Upper lobe of right lung (tissue), 1 donor: ENCODE measurements at regions not wholly inside any gene's neighbourhood (a gene's known extent, or its start where the extent isn't known, plus 50 kb on each side); places are given as distances from the start of the nearest gene placed in this dataset.

Experiments
- ATAC-seq: fragments of 200-7000 bp; cut with Tn5 transposase; one replicate; pipeline ENCODE4 v1.9.1; 2020; ENCODE audit warnings: mild to moderate bottlenecking, moderate library complexity
- DNase-seq: peaks from one replicate; pipeline ENCODE4 v3.0.0-alpha.2; 2020
- H3K27ac ChIP-seq: fragments of 200-600 bp; one replicate; pipeline ENCODE4 v1.8.0; 2022
- H3K27me3 ChIP-seq: fragments of 200-600 bp; one replicate; pipeline ENCODE4 v1.8.0; 2022; ENCODE audit warnings: mild to moderate bottlenecking
- H3K36me3 ChIP-seq: fragments of 200-600 bp; one replicate; pipeline ENCODE4 v1.8.0; 2022
- H3K4me1 ChIP-seq: fragments of 200-600 bp; one replicate; pipeline ENCODE4 v1.8.0; 2022
- H3K4me3 ChIP-seq: fragments of 200-600 bp; one replicate; pipeline ENCODE4 v1.8.0; 2022; ENCODE audit warnings: mild to moderate bottlenecking
- H3K9me3 ChIP-seq: fragments of 200-600 bp; one replicate; pipeline ENCODE4 v1.8.0; 2022
- intact Hi-C: fragments of 100-400 bp; cut with DNase I; formaldehyde crosslinking; loops from one replicate; pipeline ENCODE4 v1.11.0; 2022
- TF ChIP-seq, protein P1 (sequence below): fragments of 200-600 bp; IDR thresholded peaks from one replicate; pipeline ENCODE4 v1.8.0; 2022; ENCODE audit warnings: antibody characterized with exemption
- donor health status: DM: no; HTN: yes; CAD: no; lungs with severe emphysema.

DNA sequence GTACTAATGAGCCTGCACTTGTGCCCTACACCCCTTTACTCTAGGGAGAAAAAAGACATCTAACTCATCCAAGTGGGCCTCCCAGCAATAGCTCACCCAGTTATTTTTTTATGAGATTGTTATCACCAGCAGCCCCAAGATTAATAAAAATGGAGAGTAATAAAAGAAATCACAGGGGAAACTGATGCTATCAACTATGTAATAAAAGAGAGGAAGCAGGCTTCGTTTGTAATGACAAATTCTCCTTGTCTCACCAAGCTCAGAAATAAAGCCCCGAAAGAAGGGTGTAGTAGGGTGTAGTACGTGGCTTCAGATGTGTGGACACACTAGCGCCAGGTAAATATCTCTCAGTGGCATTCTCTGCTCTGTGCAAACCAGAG is 204.9 kb downstream of the USP12 start:
- no peak for ATAC-seq
- Histone ChIP-seq H3K4me3 (no peak overlapping the region), H3K27me3 (no peaks in the 10 kb centered on the region), H3K27ac (no peak overlapping the region), H3K9me3 (no peaks in the 10 kb centered on the region), H3K36me3 (no peaks in the 10 kb centered on the region), H3K4me1 (peaks cover 20% of the 10 kb centered on the region)
- DNase-seq, result no peak
- TF ChIP-seq, protein P1, sequence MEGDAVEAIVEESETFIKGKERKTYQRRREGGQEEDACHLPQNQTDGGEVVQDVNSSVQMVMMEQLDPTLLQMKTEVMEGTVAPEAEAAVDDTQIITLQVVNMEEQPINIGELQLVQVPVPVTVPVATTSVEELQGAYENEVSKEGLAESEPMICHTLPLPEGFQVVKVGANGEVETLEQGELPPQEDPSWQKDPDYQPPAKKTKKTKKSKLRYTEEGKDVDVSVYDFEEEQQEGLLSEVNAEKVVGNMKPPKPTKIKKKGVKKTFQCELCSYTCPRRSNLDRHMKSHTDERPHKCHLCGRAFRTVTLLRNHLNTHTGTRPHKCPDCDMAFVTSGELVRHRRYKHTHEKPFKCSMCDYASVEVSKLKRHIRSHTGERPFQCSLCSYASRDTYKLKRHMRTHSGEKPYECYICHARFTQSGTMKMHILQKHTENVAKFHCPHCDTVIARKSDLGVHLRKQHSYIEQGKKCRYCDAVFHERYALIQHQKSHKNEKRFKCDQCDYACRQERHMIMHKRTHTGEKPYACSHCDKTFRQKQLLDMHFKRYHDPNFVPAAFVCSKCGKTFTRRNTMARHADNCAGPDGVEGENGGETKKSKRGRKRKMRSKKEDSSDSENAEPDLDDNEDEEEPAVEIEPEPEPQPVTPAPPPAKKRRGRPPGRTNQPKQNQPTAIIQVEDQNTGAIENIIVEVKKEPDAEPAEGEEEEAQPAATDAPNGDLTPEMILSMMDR, result no peak
- intact Hi-C loops, result no loop called here

DNA sequence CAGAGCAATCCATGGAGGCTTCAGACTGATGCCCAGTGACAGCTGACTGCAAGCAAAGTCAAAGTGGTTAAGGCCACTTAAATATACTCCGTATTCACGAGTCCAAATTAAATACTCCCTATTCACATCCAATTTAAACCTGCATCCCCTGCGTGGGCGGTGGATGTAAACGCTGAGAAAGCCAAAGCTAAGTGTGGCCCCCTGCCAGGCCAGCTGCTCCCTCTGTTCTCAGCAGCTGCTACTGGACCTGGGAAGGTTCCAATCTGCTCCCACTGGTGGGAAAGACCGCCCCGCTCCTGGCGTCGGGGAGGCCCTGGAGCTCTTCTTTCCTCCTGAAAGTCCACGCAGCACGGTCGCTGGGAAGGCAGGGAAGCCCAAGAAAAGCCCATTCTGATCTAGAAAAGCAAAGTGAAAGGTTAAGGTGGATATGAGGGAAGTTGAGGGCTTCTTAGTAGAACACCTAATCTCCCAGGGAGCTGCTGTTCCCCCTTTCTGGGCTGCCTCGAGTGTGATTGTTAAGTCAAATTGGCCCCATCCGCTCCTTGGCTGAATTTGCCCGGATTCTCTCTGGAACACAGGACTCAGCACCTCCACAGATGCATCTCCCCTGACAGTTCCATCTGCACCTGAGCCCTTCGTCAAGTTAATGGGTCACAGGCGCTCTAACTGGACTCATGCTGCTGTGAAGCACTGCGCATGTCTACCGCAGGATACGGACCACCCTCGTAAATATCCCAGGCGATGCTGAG is 205.5 kb downstream of the USP12 start:
- intact Hi-C loops, result no loop called here
- Histone ChIP-seq H3K4me1 (peaks cover 20% of the 10 kb centered on the region), H3K27ac (no peak overlapping the region), H3K4me3 (no peak overlapping the region), H3K36me3 (no peaks in the 10 kb centered on the region), H3K9me3 (no peaks in the 10 kb centered on the region), H3K27me3 (no peaks in the 10 kb centered on the region)
- TF ChIP-seq, protein P1, result no peak
- DNase-seq, result no peak
- no peak for ATAC-seq

DNA sequence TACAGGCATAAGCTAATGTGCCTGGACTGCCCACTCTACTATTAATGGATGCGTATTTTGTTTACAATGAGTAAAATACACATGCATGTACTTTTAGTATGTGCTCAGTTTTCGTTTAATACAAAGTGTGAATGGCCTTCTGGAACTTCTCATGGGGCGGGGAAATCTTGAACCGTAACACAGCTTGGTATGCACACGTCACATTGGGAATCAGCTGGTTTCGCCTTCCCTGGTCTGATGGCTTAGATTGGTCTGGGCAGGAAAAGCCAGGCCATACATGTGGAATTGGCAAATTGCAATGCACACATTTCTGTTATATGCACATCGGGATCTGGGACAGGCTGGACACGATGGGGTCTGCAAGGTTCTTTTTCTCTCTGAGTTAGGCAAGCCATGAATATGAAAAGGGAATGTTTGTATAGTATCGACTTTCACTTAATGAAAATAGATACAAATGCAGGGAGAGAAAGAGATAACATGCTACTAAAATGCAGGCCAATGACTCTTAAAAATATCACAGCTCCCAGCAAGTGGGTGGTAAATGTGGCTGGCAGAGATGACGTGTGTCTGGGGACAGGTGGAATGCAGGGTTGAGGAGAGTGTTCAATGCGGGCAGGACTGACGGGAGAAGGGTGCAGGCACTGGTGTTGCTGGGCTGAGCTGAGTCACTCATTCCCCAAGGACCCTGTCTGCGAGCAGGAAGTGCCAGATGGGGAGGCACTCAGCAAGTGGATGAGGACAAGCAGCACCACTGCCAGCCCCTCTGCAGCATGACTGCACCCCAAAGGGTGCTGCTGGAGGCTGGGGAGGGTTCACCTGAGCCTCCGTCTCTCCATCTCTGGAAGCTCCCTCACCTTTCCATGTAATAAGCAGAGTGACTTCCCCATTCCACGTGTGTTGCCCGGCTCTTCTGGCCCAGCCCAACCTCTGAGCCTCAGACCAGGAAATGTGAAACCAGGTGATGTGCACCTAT is 204.0 kb upstream of the GPR12 start:
- H3K4me3 ChIP-seq, result no peak overlapping the region
- intact Hi-C loops, result no loop called here
- no peak for DNase-seq
- no peaks in the 10 kb centered on the region for H3K27me3 ChIP-seq
- H3K36me3 ChIP-seq, result no peaks in the 10 kb centered on the region
- TF ChIP-seq, protein P1, result no peak
- no peaks in the 10 kb centered on the region for H3K9me3 ChIP-seq
- peak; percentile 54 for ATAC-seq
- H3K27ac ChIP-seq, result peak overlapping the region; percentile 3
- peaks cover 20% of the 10 kb centered on the region for H3K4me1 ChIP-seq

DNA sequence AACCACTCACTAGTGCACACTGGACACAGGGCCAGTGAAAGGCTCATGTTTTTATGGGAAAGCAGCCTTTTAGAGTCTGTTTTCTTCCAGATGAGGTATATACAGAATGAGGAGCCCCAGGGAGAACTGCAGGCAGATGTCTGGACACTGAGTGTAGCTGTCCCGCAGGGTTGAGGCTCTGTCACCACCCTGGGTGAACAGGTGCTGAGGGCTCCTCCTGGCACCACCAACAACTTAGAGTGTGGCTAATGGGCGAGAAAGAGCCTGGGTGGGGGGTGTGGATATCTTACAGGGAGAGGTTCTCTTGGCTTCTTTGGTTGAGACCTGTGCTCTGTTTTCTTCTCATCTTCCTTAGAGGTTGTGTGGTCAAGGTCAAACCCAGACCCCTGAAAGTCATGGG is 202.1 kb upstream of the GPR12 start:
- DNase-seq, result no peak
- H3K27ac ChIP-seq, result peak overlapping the region; percentile 71
- H3K36me3 ChIP-seq, result no peaks in the 10 kb centered on the region
- no peaks in the 10 kb centered on the region for H3K9me3 ChIP-seq
- TF ChIP-seq, protein P1, result no peak
- no peaks in the 10 kb centered on the region for H3K27me3 ChIP-seq
- no peak for ATAC-seq
- peaks cover 20% of the 10 kb centered on the region for H3K4me1 ChIP-seq
- intact Hi-C loops, result no loop called here
- H3K4me3 ChIP-seq, result no peak overlapping the region

DNA sequence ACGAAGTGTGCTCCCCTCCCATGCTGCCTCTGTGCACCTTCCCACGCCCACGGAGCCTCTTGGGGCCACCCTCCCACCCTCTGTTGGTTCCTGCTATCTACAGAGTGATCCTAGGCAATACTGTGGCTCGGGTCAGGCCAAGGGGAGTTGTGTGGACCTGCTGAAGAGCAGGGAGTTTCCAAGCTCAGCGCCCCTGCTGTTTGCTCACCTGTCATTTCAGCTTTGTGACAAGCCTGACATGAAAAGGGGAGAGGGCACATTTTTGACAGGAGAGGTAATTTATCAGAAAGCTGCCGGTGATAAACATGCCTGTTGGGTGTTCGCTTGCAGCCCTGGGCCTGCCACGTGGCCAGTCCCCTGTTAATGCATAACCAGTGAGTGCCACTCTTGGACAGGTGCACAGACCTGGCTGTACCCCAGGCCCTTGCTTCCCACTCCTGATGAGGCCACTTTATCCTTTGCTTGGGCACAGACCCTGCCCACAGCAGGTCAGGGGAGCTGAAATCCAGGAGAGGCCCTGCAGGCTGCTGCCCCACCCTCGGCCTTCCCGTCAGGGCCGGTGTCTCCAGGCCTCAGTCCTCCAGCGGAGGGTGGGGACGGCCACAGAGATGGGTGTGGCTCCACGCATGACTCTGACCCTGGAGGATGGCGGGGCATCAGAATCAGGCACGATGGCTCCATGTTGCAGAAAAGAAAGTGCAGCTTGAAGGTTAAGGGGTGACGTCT is 201.5 kb upstream of the GPR12 start:
- ATAC-seq (peak; percentile 88), DNase-seq (peak; percentile 88)
- H3K4me1 ChIP-seq, result peaks cover 17% of the 10 kb centered on the region
- no peaks in the 10 kb centered on the region for H3K27me3 ChIP-seq
- H3K9me3 ChIP-seq, result no peaks in the 10 kb centered on the region
- H3K36me3 ChIP-seq, result no peaks in the 10 kb centered on the region
- TF ChIP-seq, protein P1, result no peak
- peak overlapping the region; percentile 71 for H3K27ac ChIP-seq
- no peak overlapping the region for H3K4me3 ChIP-seq
- intact Hi-C loops, result no loop called here
